ENCODE measurements at regions not wholly inside any gene's neighbourhood (a gene's known extent, or its start where the extent isn't known, plus 50 kb on each side); places are given as distances from the start of the nearest gene placed in this dataset.

DNA sequence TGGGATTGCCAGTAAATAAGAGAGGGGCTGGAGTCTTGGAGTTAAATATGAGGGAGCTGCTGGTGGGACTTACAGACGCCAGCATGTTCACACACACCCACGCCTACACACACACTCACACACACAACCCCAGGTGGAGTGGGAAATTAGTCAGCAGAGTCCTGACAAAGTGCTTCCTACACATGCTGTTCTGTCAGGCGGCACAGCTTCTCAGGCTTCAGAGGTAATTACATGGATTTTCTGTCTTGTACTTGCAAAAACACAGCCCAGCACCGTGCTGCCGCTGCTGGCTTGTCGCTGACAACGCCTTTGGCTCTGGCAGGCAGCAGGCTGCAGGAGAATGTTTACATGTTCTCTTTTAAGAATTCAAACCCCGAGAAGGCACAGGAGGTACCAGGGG is 1186.3 kb upstream of the CELF4 start:
- Histone ChIP-seq H3K9ac (no peak overlapping the region), H3K9me3 (ENCODE audit: low read depth) (no peaks in the 10 kb centered on the region), H3K4me3 (no peak overlapping the region), H3K27ac (no peak overlapping the region), H2AFZ (replicated peaks) (peak overlapping the region; percentile 27), H3K27me3 (no peaks in the 10 kb centered on the region), H3K79me2 (ENCODE audit: low read depth) (no peaks in the 10 kb centered on the region), H3K4me1 (no peaks in the 10 kb centered on the region), H4K20me1 (ENCODE audit: low read depth) (no peaks in the 10 kb centered on the region), H3K4me2 (no peak overlapping the region), H3K36me3 (no peaks in the 10 kb centered on the region), H3F3A (ENCODE audit: low read depth) (no peaks in the 10 kb centered on the region)
- H3K27me3 Mint-ChIP-seq (ENCODE audit: insufficient read depth, low read depth) = no peaks in the 10 kb centered on the region
- no peaks in the 10 kb centered on the region for H3K9me3 Mint-ChIP-seq
- DNase-seq (ENCODE audit: low spot score) = no peak
- peak overlapping the region; percentile 33 for H3K4me3 Mint-ChIP-seq
- peaks cover 8% of the 10 kb centered on the region for H3K4me1 Mint-ChIP-seq
- no peaks in the 10 kb centered on the region for H3K36me3 Mint-ChIP-seq
- H3K27ac Mint-ChIP-seq = peak overlapping the region; percentile 89
- TF ChIP-seq EZH2phosphoT487 (IDR thresholded peaks at IDR 0.05) = no peak
- TF ChIP-seq, protein P1, sequence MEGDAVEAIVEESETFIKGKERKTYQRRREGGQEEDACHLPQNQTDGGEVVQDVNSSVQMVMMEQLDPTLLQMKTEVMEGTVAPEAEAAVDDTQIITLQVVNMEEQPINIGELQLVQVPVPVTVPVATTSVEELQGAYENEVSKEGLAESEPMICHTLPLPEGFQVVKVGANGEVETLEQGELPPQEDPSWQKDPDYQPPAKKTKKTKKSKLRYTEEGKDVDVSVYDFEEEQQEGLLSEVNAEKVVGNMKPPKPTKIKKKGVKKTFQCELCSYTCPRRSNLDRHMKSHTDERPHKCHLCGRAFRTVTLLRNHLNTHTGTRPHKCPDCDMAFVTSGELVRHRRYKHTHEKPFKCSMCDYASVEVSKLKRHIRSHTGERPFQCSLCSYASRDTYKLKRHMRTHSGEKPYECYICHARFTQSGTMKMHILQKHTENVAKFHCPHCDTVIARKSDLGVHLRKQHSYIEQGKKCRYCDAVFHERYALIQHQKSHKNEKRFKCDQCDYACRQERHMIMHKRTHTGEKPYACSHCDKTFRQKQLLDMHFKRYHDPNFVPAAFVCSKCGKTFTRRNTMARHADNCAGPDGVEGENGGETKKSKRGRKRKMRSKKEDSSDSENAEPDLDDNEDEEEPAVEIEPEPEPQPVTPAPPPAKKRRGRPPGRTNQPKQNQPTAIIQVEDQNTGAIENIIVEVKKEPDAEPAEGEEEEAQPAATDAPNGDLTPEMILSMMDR (IDR thresholded peaks at IDR 0.05) = no peak
- no peak for TF ChIP-seq EZH2 (IDR thresholded peaks at IDR 0.05)

DNA sequence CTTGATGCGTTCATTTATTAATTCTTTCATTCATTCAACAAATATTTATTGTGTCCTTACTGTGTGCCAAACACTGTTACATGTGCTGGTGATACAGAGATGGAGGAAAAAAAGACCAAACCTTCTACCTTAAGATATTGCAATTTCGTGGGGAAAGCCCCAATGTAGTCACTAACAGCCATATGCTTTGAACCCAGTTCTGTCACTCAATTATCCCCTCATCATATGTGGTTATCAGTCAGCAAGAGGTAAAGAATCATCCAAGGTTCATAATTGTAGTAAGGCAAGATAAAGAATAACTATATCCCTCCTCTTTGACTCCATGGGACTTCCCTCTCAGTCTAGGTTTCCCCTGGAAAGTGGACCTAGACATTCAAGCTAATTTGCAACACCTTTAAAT is 1185.6 kb upstream of the CELF4 start:
- H3K27ac ChIP-seq = no peak overlapping the region

DNA sequence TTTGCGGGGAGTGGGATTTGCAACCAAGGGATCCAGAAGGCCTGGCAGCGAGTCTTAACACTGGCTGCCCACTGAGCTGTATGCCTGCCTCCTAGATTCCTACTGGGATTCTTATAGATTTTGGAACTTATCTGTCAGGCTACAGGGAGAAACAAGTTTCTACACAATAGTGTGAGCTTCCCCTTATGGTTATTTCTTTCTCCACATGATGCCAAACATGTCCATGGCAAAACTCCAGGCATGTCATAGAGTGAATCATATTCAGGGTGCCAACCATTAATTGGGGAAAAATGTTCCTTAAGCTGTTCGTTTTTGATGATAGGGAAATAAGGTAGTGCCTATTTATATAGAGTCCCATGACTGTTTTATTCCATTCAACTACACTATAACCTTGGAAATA is 1185.2 kb upstream of the CELF4 start:
- Histone ChIP-seq H3K27me3 (no peaks in the 10 kb centered on the region), H4K20me1 (ENCODE audit: low read depth) (no peaks in the 10 kb centered on the region), H3K4me1 (no peaks in the 10 kb centered on the region), H3K27ac (no peak overlapping the region), H3K9me3 (ENCODE audit: low read depth) (no peaks in the 10 kb centered on the region), H3K4me2 (no peak overlapping the region), H3F3A (ENCODE audit: low read depth) (no peaks in the 10 kb centered on the region), H3K9ac (no peak overlapping the region), H3K79me2 (ENCODE audit: low read depth) (no peaks in the 10 kb centered on the region), H3K36me3 (no peaks in the 10 kb centered on the region), H2AFZ (replicated peaks) (no peak overlapping the region), H3K4me3 (no peak overlapping the region)
- Mint-ChIP-seq H3K27ac (no peak overlapping the region), H3K9me3 (no peaks in the 10 kb centered on the region), H3K36me3 (no peaks in the 10 kb centered on the region), H3K4me1 (peaks cover 8% of the 10 kb centered on the region), H3K27me3 (ENCODE audit: insufficient read depth, low read depth) (no peaks in the 10 kb centered on the region), H3K4me3 (no peak overlapping the region)
- no peak for TF ChIP-seq EZH2phosphoT487 (IDR thresholded peaks at IDR 0.05)
- TF ChIP-seq, protein P1 (IDR thresholded peaks at IDR 0.05) = no peak
- TF ChIP-seq EZH2 (IDR thresholded peaks at IDR 0.05) = no peak
- DNase-seq (ENCODE audit: low spot score) = no peak

More for the DNA sequence above, 1185.6 kb upstream of the CELF4 start:
- H3K4me3 ChIP-seq = no peak overlapping the region
- H3K27me3 Mint-ChIP-seq (ENCODE audit: insufficient read depth, low read depth) = no peaks in the 10 kb centered on the region
- no peaks in the 10 kb centered on the region for H3K36me3 Mint-ChIP-seq
- no peaks in the 10 kb centered on the region for H3K79me2 ChIP-seq (ENCODE audit: low read depth)
- H3K4me1 ChIP-seq = no peaks in the 10 kb centered on the region
- H3K27ac Mint-ChIP-seq = no peak overlapping the region
- H3K36me3 ChIP-seq = no peaks in the 10 kb centered on the region
- TF ChIP-seq, protein P1 (IDR thresholded peaks at IDR 0.05) = no peak
- TF ChIP-seq EZH2 (IDR thresholded peaks at IDR 0.05) = no peak
- no peak for TF ChIP-seq EZH2phosphoT487 (IDR thresholded peaks at IDR 0.05)
- no peak overlapping the region for H2AFZ ChIP-seq (replicated peaks)
- H3K4me3 Mint-ChIP-seq = no peak overlapping the region
- no peaks in the 10 kb centered on the region for H3K9me3 ChIP-seq (ENCODE audit: low read depth)
- no peak for DNase-seq (ENCODE audit: low spot score)
- no peaks in the 10 kb centered on the region for H4K20me1 ChIP-seq (ENCODE audit: low read depth)
- H3K4me1 Mint-ChIP-seq = peaks cover 8% of the 10 kb centered on the region
- H3F3A ChIP-seq (ENCODE audit: low read depth) = no peaks in the 10 kb centered on the region
- no peak overlapping the region for H3K4me2 ChIP-seq
- no peaks in the 10 kb centered on the region for H3K27me3 ChIP-seq
- no peaks in the 10 kb centered on the region for H3K9me3 Mint-ChIP-seq
- no peak overlapping the region for H3K9ac ChIP-seq
